HG03025 (cell line): ENCODE measurements at regions not wholly inside any gene's neighbourhood (a gene's known extent, or its start where the extent isn't known, plus 50 kb on each side); places are given as distances from the start of the nearest gene placed in this dataset.

Experiments
- ATAC-seq: cut with Tn5 transposase; IDR thresholded peaks from one replicate; pipeline ENCODE4 v1.9.1; 2021; ENCODE audit warnings: mild to moderate bottlenecking, moderate library complexity; ENCODE audit not compliant: unreplicated experiment, low FRiP score

- ATAC-seq = no peak
Measured at GRCh38 chr9:120294003-120294402, 286.0 kb downstream of the CDK5RAP2 start.

GRCh38 chr9:120292606-120293005 lies 287.4 kb downstream of the CDK5RAP2 start:
- ATAC-seq = no peak

DNA sequence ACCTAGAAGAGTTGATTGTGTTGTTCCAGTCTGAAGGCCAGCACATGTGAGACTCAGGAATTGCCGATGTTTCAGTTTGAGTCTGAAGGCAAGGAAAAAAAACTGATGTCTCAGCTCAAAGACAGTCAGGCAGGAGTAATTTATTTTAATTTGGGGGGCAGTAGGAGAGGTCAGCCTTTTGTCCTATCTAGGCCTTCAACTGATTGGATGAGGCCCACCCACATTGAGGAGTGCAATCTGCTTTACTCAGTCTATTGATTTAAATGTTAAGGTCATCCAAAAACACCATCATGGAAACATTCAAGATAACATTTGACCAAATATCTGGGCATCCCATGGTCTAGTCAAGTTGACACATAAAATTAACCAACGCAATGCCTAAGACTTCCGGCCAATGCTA lies 288.9 kb downstream of the CDK5RAP2 start:
- ATAC-seq = no peak

DNA sequence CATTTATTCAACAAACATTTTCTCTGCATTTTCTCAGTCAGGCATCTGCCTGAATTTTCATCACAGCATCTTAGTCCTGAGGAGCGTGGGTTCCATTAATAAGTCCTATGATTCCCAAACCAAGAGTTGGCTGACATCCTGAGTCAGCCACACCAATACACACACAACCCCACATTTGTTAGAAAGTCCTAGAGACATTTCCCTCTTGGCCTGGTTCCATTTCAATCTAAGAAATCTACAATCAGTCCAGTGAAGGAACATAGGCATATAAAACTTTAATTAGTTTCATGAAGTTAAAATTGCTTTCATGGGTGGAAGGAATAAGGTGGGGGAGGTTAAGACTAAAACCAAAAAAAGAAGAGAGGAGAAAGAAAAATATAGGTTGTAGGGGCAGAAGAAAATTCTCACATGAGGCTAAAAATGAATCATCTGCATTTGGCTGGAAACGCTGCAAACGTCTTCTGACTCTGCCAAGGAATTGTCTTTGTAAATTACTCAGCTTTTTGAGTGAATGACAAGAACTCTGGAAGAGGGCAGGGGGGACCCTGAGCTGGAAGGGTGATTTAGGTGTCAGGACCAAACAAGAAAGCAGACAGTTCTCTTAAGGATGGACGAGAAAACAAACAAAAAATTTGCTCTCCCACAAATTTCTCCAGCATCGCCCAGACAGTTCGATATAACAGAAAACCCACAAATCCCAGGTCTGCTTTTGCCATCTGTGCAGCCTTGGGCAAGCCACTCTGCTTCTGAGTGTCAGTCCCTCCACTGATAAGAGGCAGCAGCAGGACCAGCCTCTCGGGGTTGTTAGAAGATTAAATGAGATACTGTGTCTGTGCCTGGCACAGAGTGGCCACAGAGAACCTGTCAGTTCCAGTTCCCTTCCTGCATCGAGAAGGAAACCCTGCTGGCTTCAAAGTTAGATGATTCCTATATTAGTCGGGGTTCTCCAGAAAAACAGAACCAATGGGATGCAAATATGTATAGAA lies 289.7 kb downstream of the CDK5RAP2 start:
- no peak for ATAC-seq

DNA sequence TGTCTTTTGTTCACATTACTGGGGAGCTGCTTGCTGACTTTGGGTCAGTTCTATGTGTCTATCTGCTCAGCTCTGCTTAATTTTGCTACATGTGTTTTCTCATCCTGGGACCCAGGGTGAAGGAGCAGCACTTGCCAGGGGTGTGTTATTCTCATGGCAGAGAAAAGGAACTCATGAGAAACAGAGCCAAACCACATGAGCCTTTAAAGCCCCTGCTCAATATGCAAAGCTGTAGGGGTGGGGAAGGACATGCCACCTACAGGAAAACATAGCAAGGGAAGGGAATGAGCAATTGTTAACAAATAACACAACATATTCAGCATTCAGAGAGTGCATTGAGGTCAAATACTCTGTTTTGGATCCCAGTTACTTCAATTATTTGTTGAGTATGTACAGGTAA lies 290.9 kb downstream of the CDK5RAP2 start:
- ATAC-seq = no peak

- no peak for ATAC-seq
Measured at GRCh38 chr9:120286530-120286929, 293.4 kb downstream of the CDK5RAP2 start.

- no peak for ATAC-seq
Measured at GRCh38 chr9:120284821-120285220, 295.1 kb downstream of the CDK5RAP2 start.

GRCh38 chr9:120281665-120282064 lies 298.3 kb downstream of the CDK5RAP2 start:
- ATAC-seq = no peak

DNA sequence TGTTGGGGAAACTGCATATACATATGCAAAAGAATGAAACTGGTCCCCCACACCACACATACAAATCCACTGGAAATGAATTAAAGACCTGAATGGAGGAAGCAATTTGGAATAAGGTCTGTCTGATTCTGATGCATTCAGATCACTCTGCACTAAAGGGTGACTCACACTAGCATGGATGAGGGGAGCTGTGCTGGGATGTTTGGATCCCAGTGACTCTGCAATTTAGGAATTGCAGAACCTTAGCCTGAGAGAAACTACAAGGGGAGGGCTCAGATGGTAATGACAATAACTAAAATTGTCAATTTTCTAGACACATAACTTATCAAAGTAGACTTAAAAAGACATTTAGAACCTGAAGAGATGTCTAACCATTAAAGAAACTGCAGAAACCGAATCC lies 312.0 kb downstream of the CDK5RAP2 start:
- no peak for ATAC-seq

- no peak for ATAC-seq
Measured at GRCh38 chr9:120265791-120266190, 314.2 kb downstream of the CDK5RAP2 start.

GRCh38 chr9:120264528-120264927 lies 315.4 kb downstream of the CDK5RAP2 start:
- ATAC-seq = no peak

DNA sequence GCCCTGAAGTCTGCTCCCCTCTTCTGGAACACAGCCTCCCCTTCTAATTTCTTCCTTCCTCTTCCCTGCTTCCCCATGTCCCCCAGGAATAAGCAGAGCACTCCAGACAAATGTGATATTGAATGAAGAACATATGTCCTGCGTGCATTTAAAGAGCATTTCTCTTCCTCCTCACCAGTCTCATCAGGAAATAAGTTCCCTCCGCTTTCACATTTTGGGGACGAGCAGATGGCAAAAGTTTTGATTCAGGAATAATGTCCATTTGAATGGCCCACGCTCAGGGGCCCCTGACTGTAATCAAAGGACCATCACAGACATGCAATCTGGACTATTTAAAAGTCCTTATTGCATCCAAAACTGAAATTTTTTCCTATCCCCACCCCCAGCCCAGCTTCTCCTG lies 316.1 kb downstream of the CDK5RAP2 start:
- no peak for ATAC-seq

DNA sequence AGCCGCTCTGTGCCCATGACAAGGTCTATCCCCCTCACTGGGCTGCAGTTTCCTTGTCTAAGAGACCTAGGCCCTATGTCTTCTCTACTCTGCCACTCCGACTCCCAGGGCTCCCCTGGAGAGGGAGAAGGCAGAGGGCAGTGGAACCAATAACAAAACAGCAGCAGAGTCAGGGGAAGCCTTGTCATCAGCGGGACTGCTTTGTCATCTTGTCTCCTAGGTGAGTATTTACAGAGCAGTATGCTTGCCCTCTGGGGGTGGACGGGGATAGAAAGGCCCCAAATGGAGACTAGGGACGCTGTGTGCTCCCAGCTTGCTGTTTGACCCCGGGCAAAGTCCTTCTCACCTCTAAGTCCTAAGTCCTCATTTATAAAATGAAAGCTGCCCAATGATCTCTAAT lies 318.5 kb downstream of the CDK5RAP2 start:
- ATAC-seq = no peak

DNA sequence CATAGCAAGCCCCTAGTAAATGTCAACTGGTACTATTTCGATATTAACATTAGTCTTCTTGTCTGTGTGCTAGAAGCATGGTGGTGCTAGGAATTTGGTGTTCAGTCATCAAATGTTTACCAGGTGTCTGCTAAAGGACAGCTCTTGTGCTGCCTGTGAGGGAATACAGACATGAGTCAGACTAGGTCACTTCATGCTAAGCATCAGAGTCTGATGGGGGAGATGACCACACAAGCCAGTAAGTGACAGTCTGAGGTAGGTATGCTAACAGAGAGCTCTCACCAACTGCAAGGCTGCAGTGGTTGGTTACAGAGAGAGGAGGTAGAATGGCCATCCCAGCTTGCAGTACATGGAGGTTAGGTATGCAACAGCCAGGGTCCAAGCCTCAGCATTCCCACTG lies 320.9 kb downstream of the CDK5RAP2 start:
- ATAC-seq = no peak

DNA sequence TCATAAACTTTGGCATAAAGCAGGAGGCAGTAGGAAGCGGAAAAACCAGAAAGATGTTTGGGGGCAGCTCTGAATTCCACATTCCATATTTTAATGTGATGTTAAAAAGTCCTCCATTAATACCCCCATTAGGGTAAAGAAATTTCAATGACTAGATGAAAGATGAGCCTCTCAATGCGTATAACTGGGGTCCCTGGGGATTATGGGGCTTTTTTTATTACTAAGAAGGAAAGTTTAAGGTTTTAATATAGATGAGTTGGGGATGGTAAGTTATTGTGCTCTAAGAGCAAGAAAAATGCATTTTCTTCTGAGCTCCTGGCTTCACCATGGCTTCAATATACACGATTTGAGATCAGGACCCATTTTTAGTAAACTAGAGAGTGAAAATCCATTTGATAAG lies 321.9 kb downstream of the CDK5RAP2 start:
- ATAC-seq = no peak

DNA sequence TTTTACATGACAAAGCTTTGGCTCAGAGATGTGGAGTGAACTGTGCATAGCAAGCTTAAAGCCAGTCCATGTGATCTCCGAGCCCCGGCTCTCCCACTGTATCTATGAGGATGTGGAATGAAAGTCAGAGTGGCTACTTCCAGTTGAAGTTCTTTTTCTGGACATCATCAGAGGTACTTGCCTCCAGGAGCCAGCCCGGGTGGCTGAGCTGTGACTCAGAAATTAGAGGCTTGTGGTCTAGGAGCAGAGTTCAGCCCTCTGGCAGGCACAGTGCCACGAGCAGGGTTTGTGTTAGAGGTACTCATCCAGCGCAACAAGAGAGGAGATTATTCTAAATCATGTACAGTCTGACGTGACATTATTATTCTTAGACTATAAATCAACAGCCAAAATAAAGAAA lies 322.5 kb downstream of the CDK5RAP2 start:
- ATAC-seq = no peak

DNA sequence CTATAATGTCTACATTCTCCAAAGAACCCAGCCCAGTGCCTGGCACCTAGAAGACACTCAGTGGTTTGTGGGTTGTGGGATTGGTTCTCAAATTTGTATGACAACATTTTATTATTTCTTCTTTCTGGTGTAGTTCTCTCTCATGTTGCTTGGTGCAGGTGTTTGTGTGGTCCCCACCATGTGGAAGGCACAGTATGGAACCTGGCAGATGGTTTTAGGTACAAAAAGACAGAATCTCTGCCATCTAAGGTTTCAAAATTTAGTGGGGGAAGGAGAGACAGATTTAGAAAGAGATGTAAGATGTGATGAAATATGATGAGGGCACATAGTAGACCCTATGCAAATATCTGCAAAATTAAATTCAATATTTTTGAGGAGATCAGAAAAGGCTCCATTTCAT lies 323.8 kb downstream of the CDK5RAP2 start:
- ATAC-seq = no peak

DNA sequence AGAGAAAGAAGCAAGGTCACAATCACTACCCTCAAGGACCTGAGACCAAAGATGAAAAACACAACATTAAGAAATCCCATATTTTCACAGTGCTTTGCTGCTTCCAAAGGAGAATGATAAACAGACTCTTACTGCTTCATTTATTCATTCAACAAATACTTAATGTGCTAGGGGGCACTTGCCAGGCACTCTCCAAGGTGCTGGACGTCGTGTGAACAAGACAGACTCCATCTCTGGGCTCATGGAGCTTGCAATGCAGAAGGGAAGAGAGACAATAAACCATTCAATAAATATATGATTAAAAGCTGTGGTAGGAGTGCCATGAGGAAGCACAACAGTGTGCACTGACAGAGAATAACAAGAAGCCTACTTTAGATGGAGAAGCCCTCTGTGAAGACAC lies 327.7 kb downstream of the CDK5RAP2 start:
- no peak for ATAC-seq

DNA sequence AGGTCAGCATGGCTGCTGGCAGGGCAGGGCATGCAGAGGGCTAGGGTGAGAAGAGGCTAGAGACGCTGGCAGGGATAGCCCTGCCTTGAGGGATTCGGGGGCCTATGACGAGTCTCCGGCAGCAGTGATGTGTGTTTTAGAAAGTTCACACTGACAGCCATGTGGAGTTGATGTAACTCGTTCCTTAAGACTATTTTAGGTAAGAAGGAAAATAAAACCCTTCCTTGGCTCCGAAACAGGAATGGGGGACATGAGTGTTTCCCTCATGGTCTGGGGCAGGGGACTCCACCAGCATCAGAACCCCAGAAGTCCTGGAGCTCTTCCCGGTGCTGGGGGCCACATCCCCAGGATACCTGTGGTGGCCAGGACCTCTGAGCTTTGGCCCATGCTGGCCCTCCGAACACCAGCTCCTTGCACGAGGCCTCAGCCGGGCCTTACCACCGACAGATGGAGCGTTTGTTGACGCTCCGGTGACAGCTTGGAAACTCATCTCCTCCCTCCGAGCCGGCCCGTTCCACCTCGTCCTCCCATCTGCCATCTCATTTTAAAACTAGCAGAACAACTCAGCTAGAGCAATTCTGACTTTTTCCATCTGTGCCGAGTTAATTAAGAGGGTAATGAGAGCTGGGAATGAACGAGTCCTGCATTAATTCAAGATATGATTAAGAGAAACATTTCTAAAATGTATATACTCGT lies 337.7 kb downstream of the CDK5RAP2 start:
- ATAC-seq = no peak

- no peak for ATAC-seq
Measured at GRCh38 chr9:120236596-120236995, 343.4 kb downstream of the CDK5RAP2 start.

GRCh38 chr9:120235081-120235480 lies 344.9 kb downstream of the CDK5RAP2 start:
- no peak for ATAC-seq

DNA sequence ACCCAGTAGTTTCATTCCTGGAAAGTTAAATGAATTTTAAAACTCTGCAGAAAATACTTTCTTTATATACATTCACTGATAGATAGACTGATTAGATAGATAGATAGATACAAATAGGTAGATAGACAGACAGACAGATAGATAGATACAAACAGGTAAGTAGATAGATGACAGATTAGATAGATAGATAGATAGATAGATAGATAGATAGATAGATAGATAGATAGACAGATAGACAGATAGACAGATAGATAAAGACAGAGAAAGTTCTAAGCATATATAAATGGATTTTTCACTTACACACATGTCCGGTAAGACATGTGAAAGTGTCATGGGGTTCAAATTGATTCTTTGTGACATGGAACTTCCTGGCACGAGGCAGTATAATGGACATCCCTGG lies 349.7 kb downstream of the CDK5RAP2 start:
- ATAC-seq = no peak
